ENCODE measurements at regions not wholly inside any gene's neighbourhood (a gene's known extent, or its start where the extent isn't known, plus 50 kb on each side); places are given as distances from the start of the nearest gene placed in this dataset.

- no peak for DNase-seq (ENCODE audit: low read depth)
- no peak overlapping the region for H3K4me3 ChIP-seq (ENCODE audit: control insufficient read depth, low read depth, low read length)
- no peak for TF ChIP-seq CTCF (IDR thresholded peaks at IDR 0.05; ENCODE audit: control insufficient read depth, insufficient read depth, low read depth, low read length, missing control alignments)
These were observed 80.8 kb downstream of the PTGR3 start for GRCh38 chr18:75128051-75128605.

GRCh38 chr18:75127143-75128021, 81.6 kb downstream of the PTGR3 start:
- no peak overlapping the region for H3K4me3 ChIP-seq (ENCODE audit: control insufficient read depth, low read depth, low read length)
- DNase-seq (ENCODE audit: low read depth), result no peak
- no peak for TF ChIP-seq CTCF (IDR thresholded peaks at IDR 0.05; ENCODE audit: control insufficient read depth, insufficient read depth, low read depth, low read length, missing control alignments)

DNA sequence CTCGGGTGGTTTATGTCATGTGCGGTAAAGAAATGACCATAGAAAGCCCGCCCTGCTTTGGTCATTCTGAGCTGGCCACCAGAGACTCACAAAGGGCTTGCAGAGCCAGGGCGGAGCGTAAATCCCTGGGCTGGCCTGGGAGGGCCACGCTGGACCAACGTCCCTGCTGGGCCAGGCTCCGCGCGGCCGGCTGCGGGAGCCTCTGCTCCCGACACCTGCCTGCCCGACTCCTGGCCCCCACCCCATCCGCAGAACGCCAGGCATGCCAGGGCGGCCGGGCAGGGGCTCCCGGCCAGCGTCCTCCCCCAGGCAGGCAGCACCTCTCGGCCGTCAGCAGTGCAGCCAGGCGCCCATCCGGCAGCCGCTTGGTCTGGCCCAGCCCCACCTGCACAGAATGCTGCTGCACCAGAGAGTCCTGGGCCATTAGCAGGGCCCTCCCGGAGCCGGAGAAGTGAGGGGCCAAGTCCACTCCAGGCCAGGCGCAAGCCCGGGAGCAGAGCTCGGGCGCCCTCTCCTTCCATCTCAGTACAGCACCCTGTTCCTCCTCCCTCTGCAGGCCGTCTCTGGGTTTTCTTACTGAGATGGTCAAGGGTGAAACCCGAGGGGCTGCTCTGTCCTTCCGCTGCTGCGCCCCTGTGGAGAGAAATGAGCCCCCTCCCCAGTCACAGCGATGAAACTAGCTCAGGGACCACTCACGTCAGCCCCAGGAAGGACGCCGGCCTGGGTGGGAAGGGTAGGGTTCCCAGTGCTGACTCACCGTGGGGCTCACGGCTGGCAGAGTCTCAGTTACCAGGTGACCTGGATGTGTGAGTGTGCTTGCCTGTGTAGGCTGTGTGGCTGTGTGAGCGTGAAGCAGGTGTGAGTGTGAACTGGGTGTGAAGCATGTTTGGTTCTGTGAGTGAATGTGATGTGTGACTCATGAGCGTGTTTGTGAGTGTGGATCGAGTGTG, 83.3 kb downstream of the PTGR3 start:
- TF ChIP-seq CTCF (IDR thresholded peaks at IDR 0.05; ENCODE audit: control insufficient read depth, insufficient read depth, low read depth, low read length, missing control alignments), result peak; percentile 4
- H3K4me3 ChIP-seq (ENCODE audit: control insufficient read depth, low read depth, low read length), result no peak overlapping the region
- DNase-seq (ENCODE audit: low read depth), result no peak

GRCh38 chr18:75124991-75125381, 84.0 kb downstream of the PTGR3 start:
- no peak overlapping the region for H3K4me3 ChIP-seq (ENCODE audit: control insufficient read depth, low read depth, low read length)
- DNase-seq (ENCODE audit: low read depth), result no peak
- no peak for TF ChIP-seq CTCF (IDR thresholded peaks at IDR 0.05; ENCODE audit: control insufficient read depth, insufficient read depth, low read depth, low read length, missing control alignments)

DNA sequence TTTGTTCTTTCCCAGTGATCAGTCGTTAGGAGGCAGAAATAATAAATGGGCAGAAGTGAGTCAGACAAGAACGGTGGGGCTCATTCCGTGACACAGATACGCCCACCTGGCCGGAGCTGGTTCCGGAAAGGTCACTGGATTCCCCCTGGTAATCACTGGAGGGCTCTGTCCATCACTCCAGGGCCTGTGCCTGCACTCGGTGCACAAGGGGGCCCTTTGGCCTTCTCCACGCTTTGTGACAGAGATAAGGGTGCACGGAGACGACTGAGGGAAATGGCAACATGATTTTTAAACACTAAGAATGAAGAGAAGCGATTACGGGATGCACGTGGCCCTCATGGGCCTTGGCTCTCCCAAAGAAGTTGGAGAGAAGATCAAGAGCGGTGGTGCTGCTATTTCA, 84.4 kb downstream of the PTGR3 start:
- H3K4me3 ChIP-seq (ENCODE audit: control insufficient read depth, low read depth, low read length), result no peak overlapping the region
- no peak for DNase-seq (ENCODE audit: low read depth)
- TF ChIP-seq CTCF (IDR thresholded peaks at IDR 0.05; ENCODE audit: control insufficient read depth, insufficient read depth, low read depth, low read length, missing control alignments), result no peak

- TF ChIP-seq CTCF (IDR thresholded peaks at IDR 0.05; ENCODE audit: control insufficient read depth, insufficient read depth, low read depth, low read length, missing control alignments), result no peak
- DNase-seq (ENCODE audit: low read depth), result no peak
- H3K4me3 ChIP-seq (ENCODE audit: control insufficient read depth, low read depth, low read length), result no peak overlapping the region
These were observed 85.8 kb downstream of the PTGR3 start for GRCh38 chr18:75123113-75123512.
